Psoas muscle (tissue), 7 donors: ENCODE measurements at regions not wholly inside any gene's neighbourhood (a gene's known extent, or its start where the extent isn't known, plus 50 kb on each side); places are given as distances from the start of the nearest gene placed in this dataset.
"Not testable (repeated sequence)": the region's sequence is repeated elsewhere in the genome, so short reads cannot be mapped to it uniquely, and the experiment has no call there.

Experiments
- ATAC-seq, 4 donors: fragments of 200-7000 bp; cut with Tn5 transposase; one replicate each; pipeline ENCODE4 v1.9.1; 2020; ENCODE audit warnings: moderate library complexity in 3 of 4, mild to moderate bottlenecking in 2 of 4
- DNase-seq, 2 donors: peaks; one replicate each; pipeline ENCODE4 v3.0.0-alpha.2; 2020
- H3K27ac ChIP-seq: fragments of 200-600 bp; one replicate; pipeline ENCODE4 v1.8.0; 2022
- H3K27me3 ChIP-seq, 3 donors: fragments of 200-600 bp in 1 of 3; one replicate each; pipeline versions ENCODE4 v1.6.1 to v1.8.0; 2013 to 2022; ENCODE audit warnings: low read length in 2 of 3, mild to moderate bottlenecking in 2 of 3, moderate library complexity in 1 of 3; ENCODE audit not compliant: insufficient read depth in 3 of 3
- H3K36me3 ChIP-seq, 2 donors: fragments of 200-600 bp in 1 of 2; one replicate each; pipeline versions ENCODE4 v1.6.1 to v1.8.0; 2013 to 2022; ENCODE audit warnings: low read depth in 1 of 2, mild to moderate bottlenecking in 1 of 2, moderate library complexity in 1 of 2; ENCODE audit not compliant: insufficient read depth in 1 of 2
- H3K4me1 ChIP-seq: fragments of 200-600 bp; one replicate; pipeline ENCODE4 v1.8.0; 2022
- H3K4me3 ChIP-seq: fragments of 200-600 bp; one replicate; pipeline ENCODE4 v1.8.0; 2022; ENCODE audit warnings: mild to moderate bottlenecking
- H3K9me3 ChIP-seq: fragments of 200-600 bp; one replicate; pipeline ENCODE4 v1.8.0; 2022
- CTCF ChIP-seq: fragments of 200-600 bp; IDR thresholded peaks from one replicate; pipeline ENCODE4 v1.8.0; 2022; ENCODE audit warnings: antibody characterized with exemption
- WGBS, 3 donors: extraction: QIAGEN DNeasy Blood & Tissue Kit; methylation state at CpG; one replicate each; pipeline versions ENCODE4 v1.1.6 to v1.1.7; 2013; 5-methylcytosine and 5-hydroxymethylcytosine counted together
- intact Hi-C, 2 donors: fragments of 100-400 bp; cut with DNase I; formaldehyde crosslinking; loops; one replicate each; pipeline versions ENCODE4 v1.11.0 to v1.14.2; 2022
- donor health status: healthy with polysubstance abuse.
- donor health status: DM: no; HTN: no; CAD: no; lungs with moderate emphysema.
- donor health status: Bipolar disorder and iron deficiency.
- donor health status: healthy.
- donor health status: DM: yes; HTN: yes; CAD: no.
- donor health status: DM: no; HTN: no; CAD: no.
- donor health status: DM: yes; HTN: yes; CAD: no.

- 88 to 90% (median 88%) methylated on average over 8 of the region's 8 CpGs for WGBS, 3 donors
- no peak for TF ChIP-seq CTCF
- Histone ChIP-seq H3K4me1 (no peaks in the 10 kb centered on the region), H3K9me3 (no peaks in the 10 kb centered on the region), H3K27ac (no peak overlapping the region), H3K27me3 (no peaks in the 10 kb centered on the region), H3K4me3 (no peak overlapping the region), H3K36me3 (no peaks in the 10 kb centered on the region)
- intact Hi-C loops = no loop called here
- DNase-seq (no peak), ATAC-seq (no peak)
Measured at GRCh38 chr13:30529085-30529834, 63.5 kb upstream of the HMGB1 start.

- ATAC-seq = no peak
- no peak overlapping the region for H3K27ac ChIP-seq
- DNase-seq = no peak
- WGBS, 3 donors = 53 to 72% (median 68%) methylated on average over 2 of the region's 2 CpGs
- intact Hi-C loops = no loop called here
- TF ChIP-seq CTCF = no peak
- no peaks in the 10 kb centered on the region for H3K4me1 ChIP-seq
- H3K4me3 ChIP-seq = no peak overlapping the region
- no peaks in the 10 kb centered on the region for H3K36me3 ChIP-seq
- H3K9me3 ChIP-seq = no peaks in the 10 kb centered on the region
- no peaks in the 10 kb centered on the region for H3K27me3 ChIP-seq
Measured at GRCh38 chr13:30535046-30535445, 69.3 kb upstream of the HMGB1 start.

GRCh38 chr13:30545320-30545719 lies 72.4 kb upstream of the USPL1 start:
- intact Hi-C loops = no loop called here
- ATAC-seq (no peak), DNase-seq (no peak)
- H3K4me3 ChIP-seq = no peak overlapping the region
- no peak for TF ChIP-seq CTCF
- WGBS, 3 donors = 95 to 97% (median 97%) methylated on average over 2 of the region's 2 CpGs
- H3K27me3 ChIP-seq = no peaks in the 10 kb centered on the region
- H3K9me3 ChIP-seq = no peaks in the 10 kb centered on the region
- H3K36me3 ChIP-seq = no peaks in the 10 kb centered on the region
- no peak overlapping the region for H3K27ac ChIP-seq
- H3K4me1 ChIP-seq = no peaks in the 10 kb centered on the region

GRCh38 chr13:30548046-30548445 lies 69.7 kb upstream of the USPL1 start:
- H3K4me3 ChIP-seq = not testable (repeated sequence)

GRCh38 chr13:30551189-30551588 lies 66.5 kb upstream of the USPL1 start:
- WGBS, 3 donors = 69 to 86% (median 76%) methylated on average over 2 of the region's 2 CpGs
- no peak overlapping the region for H3K4me3 ChIP-seq
- peak in 2 of 4 donors; percentile 63 to 69 for ATAC-seq
- H3K27ac ChIP-seq = no peak overlapping the region
- intact Hi-C loops = no loop called here
- DNase-seq = no peak
- no peaks in the 10 kb centered on the region for H3K9me3 ChIP-seq
- H3K4me1 ChIP-seq = peaks cover 4% of the 10 kb centered on the region
- no peaks in the 10 kb centered on the region for H3K36me3 ChIP-seq
- H3K27me3 ChIP-seq = no peaks in the 10 kb centered on the region
- TF ChIP-seq CTCF = peak; percentile 30

More at GRCh38 chr13:30548046-30548445, 69.7 kb upstream of the USPL1 start:
- H3K36me3 ChIP-seq, H3K27ac ChIP-seq, H3K4me1 ChIP-seq, H3K27me3 ChIP-seq, ATAC-seq, H3K9me3 ChIP-seq, intact Hi-C loops, DNase-seq: not testable (repeated sequence)
- WGBS, 3 donors = 51 to 70% (median 58%) methylated on average over 5 of the region's 5 CpGs
